SU-DHL-6 (cell line): ENCODE measurements at regions not wholly inside any gene's neighbourhood (a gene's known extent, or its start where the extent isn't known, plus 50 kb on each side); places are given as distances from the start of the nearest gene placed in this dataset.

Source experiments
- H2AFZ ChIP-seq: fragments of 200-600 bp; sonication (generic); 2 replicates; pipeline ENCODE4 v1.6.1; 2014; ENCODE audit warnings: low read depth, mild to moderate bottlenecking, moderate library complexity, mixed read lengths, antibody characterized with exemption, low read length; ENCODE audit not compliant: severe bottlenecking
- H3F3A ChIP-seq: fragments of 200-600 bp; shearing (Covaris generic); 2 replicates; pipeline ENCODE4 v1.6.0; 2016; ENCODE audit warnings: antibody characterized with exemption, mild to moderate bottlenecking; ENCODE audit not compliant: insufficient read depth
- H3K27ac ChIP-seq: fragments of 200-600 bp; sonication (generic); 2 replicates; pipeline ENCODE4 v1.5.1; 2016; ENCODE audit warnings: low read depth, mild to moderate bottlenecking, low read length, moderate library complexity, mixed read lengths
- H3K27me3 ChIP-seq: fragments of 200-600 bp; sonication (generic), shearing (Covaris generic); 2 replicates; pipeline ENCODE4 v1.6.0; 2014; ENCODE audit warnings: mild to moderate bottlenecking, low read length
- H3K36me3 ChIP-seq: fragments of 200-600 bp; sonication (generic); 2 replicates; pipeline ENCODE4 v1.6.1; 2014; ENCODE audit warnings: mild to moderate bottlenecking, low read length, mixed read lengths
- H3K4me2 ChIP-seq: fragments of 300-600, 200-600 bp; shearing (Covaris generic), sonication (generic); 2 replicates; pipeline ENCODE4 v1.6.0; 2014; ENCODE audit warnings: low read length, low read depth, mild to moderate bottlenecking; ENCODE audit not compliant: poor library complexity, severe bottlenecking
- H3K4me3 ChIP-seq: fragments of 200-600 bp; sonication (generic); 2 replicates; pipeline ENCODE4 v1.5.1; 2014; ENCODE audit warnings: antibody characterized with exemption, low read length, mild to moderate bottlenecking, mixed read lengths; ENCODE audit not compliant: insufficient read depth, poor library complexity, severe bottlenecking
- H3K79me2 ChIP-seq: fragments of 200-600 bp; sonication (generic); 2 replicates; pipeline ENCODE4 v1.6.1; 2014; ENCODE audit warnings: mild to moderate bottlenecking, low read length, moderate library complexity; ENCODE audit not compliant: insufficient read depth
- H3K9ac ChIP-seq: fragments of 200-600 bp; sonication (generic); 2 replicates; pipeline ENCODE4 v1.7.0; 2014; ENCODE audit warnings: mild to moderate bottlenecking, low read length
- H3K9me2 ChIP-seq: fragments of 200-600 bp; sonication (generic); replicated peaks from 2 replicates; pipeline ENCODE4 v1.6.1; 2014; ENCODE audit warnings: low read length; ENCODE audit not compliant: insufficient read depth
- H3K9me3 ChIP-seq: fragments of 200-600 bp; sonication (generic); 2 replicates; pipeline ENCODE4 v1.6.1; 2014; ENCODE audit warnings: low read length, mixed read lengths; ENCODE audit not compliant: insufficient read depth
- H4K20me1 ChIP-seq: fragments of 200-600 bp; sonication (generic); 2 replicates; pipeline ENCODE4 v1.6.1; 2014; ENCODE audit warnings: low read depth, mild to moderate bottlenecking, antibody characterized with exemption, low read length, moderate library complexity, mixed read lengths
- CTCF ChIP-seq: fragments of 200-600 bp; sonication (generic); IDR thresholded peaks from one replicate; pipeline ENCODE4 v1.5.1; 2017; ENCODE audit warnings: antibody characterized with exemption, mild to moderate bottlenecking, low read length, moderate library complexity; ENCODE audit not compliant: insufficient read depth, poor library complexity, severe bottlenecking
- EZH2phosphoT487 ChIP-seq: fragments of 200-600 bp; sonication (generic), shearing (Covaris generic); conservative IDR thresholded peaks from 2 replicates; pipeline ENCODE4 v1.6.1; 2018; ENCODE audit warnings: mild to moderate bottlenecking, antibody characterized with exemption, low read length, moderate library complexity, mixed read lengths

- H3K9me2 ChIP-seq, result no peaks in the 10 kb centered on the region
- H3K4me3 ChIP-seq, result no peak overlapping the region
- TF ChIP-seq CTCF (no peak), EZH2phosphoT487 (no peak)
- no peaks in the 10 kb centered on the region for H3K79me2 ChIP-seq
- no peaks in the 10 kb centered on the region for H3F3A ChIP-seq
- H3K27me3 ChIP-seq, result no peaks in the 10 kb centered on the region
- H4K20me1 ChIP-seq, result no peaks in the 10 kb centered on the region
- no peaks in the 10 kb centered on the region for H3K9me3 ChIP-seq
- no peak overlapping the region for H3K9ac ChIP-seq
- no peak overlapping the region for H3K4me2 ChIP-seq
- H2AFZ ChIP-seq, result no peak overlapping the region
- H3K36me3 ChIP-seq, result no peaks in the 10 kb centered on the region
- H3K27ac ChIP-seq, result no peak overlapping the region
Observed at GRCh38 chr14:87046960-87047359, 946.0 kb downstream of the GALC start.

DNA sequence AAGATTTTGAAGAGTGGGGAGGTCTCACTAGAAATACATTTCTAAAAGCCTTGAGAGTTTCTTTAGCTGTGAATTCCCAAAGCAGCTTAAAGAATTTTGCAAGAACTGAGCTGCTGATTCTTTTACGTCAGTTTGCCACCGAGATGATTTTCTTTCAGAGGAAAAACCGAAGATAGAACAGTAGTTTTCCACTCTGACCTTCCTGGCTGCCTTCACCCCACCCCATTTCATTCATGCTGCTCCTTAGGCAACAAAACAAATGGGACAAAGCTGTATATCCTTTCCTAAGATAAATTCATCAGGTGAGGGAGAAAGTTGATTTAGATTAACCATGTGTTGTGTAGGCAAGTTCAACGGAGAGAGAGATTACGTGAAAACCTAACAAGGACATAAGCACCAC, 947.0 kb downstream of the GALC start:
- no peak overlapping the region for H3K9ac ChIP-seq
- H3K4me3 ChIP-seq, result no peak overlapping the region
- H3K9me3 ChIP-seq, result no peaks in the 10 kb centered on the region
- H3K27ac ChIP-seq, result no peak overlapping the region
- no peaks in the 10 kb centered on the region for H3K36me3 ChIP-seq
- no peaks in the 10 kb centered on the region for H3F3A ChIP-seq
- H2AFZ ChIP-seq, result no peak overlapping the region
- H3K9me2 ChIP-seq, result no peaks in the 10 kb centered on the region
- no peaks in the 10 kb centered on the region for H3K79me2 ChIP-seq
- no peak overlapping the region for H3K4me2 ChIP-seq
- no peaks in the 10 kb centered on the region for H4K20me1 ChIP-seq
- no peaks in the 10 kb centered on the region for H3K27me3 ChIP-seq
- TF ChIP-seq CTCF (no peak), EZH2phosphoT487 (no peak)

DNA sequence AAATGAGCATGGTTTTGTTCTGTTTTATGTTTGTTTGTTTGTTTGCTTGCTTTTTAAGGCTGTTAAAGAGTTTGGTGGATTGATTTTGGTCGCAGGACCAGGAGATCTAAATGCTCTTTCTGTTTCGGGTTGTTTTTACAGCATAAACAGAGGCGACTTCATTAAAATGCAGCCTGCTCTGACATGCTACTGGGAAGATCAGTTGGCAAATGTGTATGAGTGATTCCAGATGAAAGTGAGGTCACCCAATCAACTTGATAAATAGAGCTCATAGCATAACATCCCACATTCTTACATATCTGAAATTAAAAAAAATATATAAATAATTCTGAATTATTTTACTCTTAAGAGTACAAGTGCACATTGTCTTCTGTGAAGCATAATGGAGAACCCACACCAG, 947.7 kb downstream of the GALC start:
- Histone ChIP-seq H3K9me2 (no peaks in the 10 kb centered on the region), H3K36me3 (no peaks in the 10 kb centered on the region), H4K20me1 (no peaks in the 10 kb centered on the region), H3K27me3 (no peaks in the 10 kb centered on the region), H3K4me3 (no peak overlapping the region), H3K9ac (no peak overlapping the region), H3F3A (no peaks in the 10 kb centered on the region), H3K4me2 (no peak overlapping the region), H2AFZ (no peak overlapping the region), H3K27ac (no peak overlapping the region), H3K79me2 (no peaks in the 10 kb centered on the region), H3K9me3 (no peaks in the 10 kb centered on the region)
- TF ChIP-seq EZH2phosphoT487 (no peak), CTCF (no peak)

GRCh38 chr14:87044807-87045206, 948.2 kb downstream of the GALC start:
- Histone ChIP-seq H3K27me3 (no peaks in the 10 kb centered on the region), H3K9me3 (no peaks in the 10 kb centered on the region), H3K4me3 (no peak overlapping the region), H3K27ac (no peak overlapping the region), H3K9ac (no peak overlapping the region), H3K4me2 (no peak overlapping the region), H3K36me3 (no peaks in the 10 kb centered on the region), H2AFZ (no peak overlapping the region), H3K9me2 (no peaks in the 10 kb centered on the region), H3K79me2 (no peaks in the 10 kb centered on the region), H4K20me1 (no peaks in the 10 kb centered on the region), H3F3A (no peaks in the 10 kb centered on the region)
- no peak for TF ChIP-seq CTCF
- no peak for TF ChIP-seq EZH2phosphoT487
